ENCODE measurements at regions not wholly inside any gene's neighbourhood (a gene's known extent, or its start where the extent isn't known, plus 50 kb on each side); places are given as distances from the start of the nearest gene placed in this dataset.
A peak's percentile ranks its signal among the peaks of the same experiment; 100 is the strongest.

DNA sequence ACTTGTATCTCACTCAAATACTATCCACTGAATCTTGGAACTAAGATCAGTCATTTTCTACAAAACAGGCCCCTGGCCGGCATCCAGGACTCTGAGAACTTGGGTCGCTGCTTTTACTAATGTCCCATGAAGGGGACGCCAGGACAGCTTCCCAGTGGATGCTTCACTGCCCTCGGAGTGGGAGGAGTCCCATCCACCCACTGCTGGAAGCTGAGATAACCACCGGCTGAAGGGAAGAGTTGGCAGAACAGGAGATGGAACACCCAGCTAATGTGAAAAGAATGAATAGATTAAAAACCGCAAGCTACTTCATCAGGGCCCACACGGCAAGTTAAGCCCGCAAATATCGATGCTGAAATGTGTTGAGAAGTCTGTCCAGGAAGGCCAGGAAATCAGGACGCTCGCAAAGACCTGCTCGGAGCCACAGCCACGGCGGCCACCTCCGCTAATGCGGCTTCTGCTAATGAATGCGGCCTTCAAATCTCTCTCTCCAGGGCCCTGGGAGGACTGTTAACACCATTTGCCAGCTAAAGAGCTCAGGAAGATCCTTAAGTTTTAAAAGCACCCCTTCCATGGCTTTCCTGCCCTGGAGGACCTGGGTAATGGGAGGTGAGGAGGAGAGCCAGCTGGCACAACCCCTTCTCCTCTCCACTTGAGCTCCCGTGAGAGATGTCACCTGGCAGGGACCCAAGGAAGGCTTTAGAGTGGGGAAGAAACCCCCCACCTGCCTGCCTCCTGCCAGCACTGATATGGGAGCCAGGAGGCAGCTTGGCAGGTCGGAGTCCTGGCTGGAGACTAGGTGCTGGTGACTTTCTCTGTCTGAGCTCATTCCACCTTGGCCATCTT, 226.6 kb upstream of the RPL38 start (continued):
- TF ChIP-seq, protein P1, sequence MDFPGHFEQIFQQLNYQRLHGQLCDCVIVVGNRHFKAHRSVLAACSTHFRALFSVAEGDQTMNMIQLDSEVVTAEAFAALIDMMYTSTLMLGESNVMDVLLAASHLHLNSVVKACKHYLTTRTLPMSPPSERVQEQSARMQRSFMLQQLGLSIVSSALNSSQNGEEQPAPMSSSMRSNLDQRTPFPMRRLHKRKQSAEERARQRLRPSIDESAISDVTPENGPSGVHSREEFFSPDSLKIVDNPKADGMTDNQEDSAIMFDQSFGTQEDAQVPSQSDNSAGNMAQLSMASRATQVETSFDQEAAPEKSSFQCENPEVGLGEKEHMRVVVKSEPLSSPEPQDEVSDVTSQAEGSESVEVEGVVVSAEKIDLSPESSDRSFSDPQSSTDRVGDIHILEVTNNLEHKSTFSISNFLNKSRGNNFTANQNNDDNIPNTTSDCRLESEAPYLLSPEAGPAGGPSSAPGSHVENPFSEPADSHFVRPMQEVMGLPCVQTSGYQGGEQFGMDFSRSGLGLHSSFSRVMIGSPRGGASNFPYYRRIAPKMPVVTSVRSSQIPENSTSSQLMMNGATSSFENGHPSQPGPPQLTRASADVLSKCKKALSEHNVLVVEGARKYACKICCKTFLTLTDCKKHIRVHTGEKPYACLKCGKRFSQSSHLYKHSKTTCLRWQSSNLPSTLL (IDR thresholded peaks at IDR 0.05) = no peak
- TF ChIP-seq CTBP1 (IDR thresholded peaks at IDR 0.05; ENCODE audit: borderline replicate concordance) = peak; percentile 68; the same call in 1 of the 2 replicates
- TF ChIP-seq SMARCA4 (IDR thresholded peaks at IDR 0.05) = no peak
- peak; percentile 83 for TF ChIP-seq CBFA2T3 (IDR thresholded peaks at IDR 0.05)
- no peak for TF ChIP-seq ZNF696 (CRISPR knock-in tag; conservative IDR thresholded peaks at IDR 0.05)
- TF ChIP-seq TEAD4 (IDR thresholded peaks at IDR 0.05; ENCODE audit: low read length) = peak; percentile 51
- TF ChIP-seq TEAD4 (CRISPR knock-in tag; IDR thresholded peaks at IDR 0.05; ENCODE audit: borderline replicate concordance) = no peak
- TF ChIP-seq DNMT1 (IDR thresholded peaks at IDR 0.05) = no peak
- no peak for TF ChIP-seq CREBBP (IDR thresholded peaks at IDR 0.05; ENCODE audit: low read depth, low read length)
- no peak for TF ChIP-seq ZC3H8 (IDR thresholded peaks at IDR 0.05)
- 0 out of 2 replicates have a peak, but pooled peaks have one; percentile 11 for TF ChIP-seq MTA2 (IDR thresholded peaks at IDR 0.05; ENCODE audit: low read depth)
- TF ChIP-seq TAL1 (IDR thresholded peaks at IDR 0.05) = peak; percentile 68
- TF ChIP-seq TEAD2 (tag; IDR thresholded peaks at IDR 0.05) = no peak
- peak; percentile 32; the same call in 1 of the 2 replicates for TF ChIP-seq POLR2AphosphoS5 (IDR thresholded peaks at IDR 0.05; ENCODE audit: control insufficient read depth, insufficient read depth, low read depth, low read length)
- no peak for TF ChIP-seq ZNF174 (CRISPR knock-in tag; IDR thresholded peaks at IDR 0.05)
- peak; percentile 47 for TF ChIP-seq NCOR1 (IDR thresholded peaks at IDR 0.05)
- TF ChIP-seq ZZZ3 (IDR thresholded peaks at IDR 0.05) = no peak
